ENCODE measurements at regions not wholly inside any gene's neighbourhood (a gene's known extent, or its start where the extent isn't known, plus 50 kb on each side); places are given as distances from the start of the nearest gene placed in this dataset.

GRCh38 chr10:131024259-131025131 is 287.0 kb downstream of the TCERG1L start:
- TF ChIP-seq TAF1 (IDR thresholded peaks at IDR 0.05; ENCODE audit: low read depth, low read length) (no peak), POLR2A (IDR thresholded peaks at IDR 0.05; ENCODE audit: low read depth, low read length) (no peak), POLR2AphosphoS5 (IDR thresholded peaks at IDR 0.05; ENCODE audit: low read depth, low read length) (no peak)
